CD14-positive monocyte (primary cell): ENCODE measurements at regions not wholly inside any gene's neighbourhood (a gene's known extent, or its start where the extent isn't known, plus 50 kb on each side); places are given as distances from the start of the nearest gene placed in this dataset.
"Not testable (repeated sequence)": the region's sequence is repeated elsewhere in the genome, so short reads cannot be mapped to it uniquely, and the experiment has no call there.

Experiments
- DNase-seq, 3 donors: peaks; one replicate each; pipeline ENCODE4 v3.0.0-alpha.2; 2011 to 2022
- H2AFZ ChIP-seq: 2 replicates; pipeline ENCODE4 v1.6.0; 2012; ENCODE audit warnings: mild to moderate bottlenecking, low read depth, low read length, inconsistent platforms; ENCODE audit not compliant: insufficient read depth, poor library complexity, severe bottlenecking
- H3K27ac ChIP-seq, 2 donors: 1 replicate in 1 of 2; 2 replicates in 1 of 2; pipeline ENCODE4 v1.5.1; 2012 to 2013; ENCODE audit warnings: low read length in 2 of 2, control low read depth in 1 of 2, inconsistent platforms in 1 of 2, low read depth in 1 of 2, mild to moderate bottlenecking in 1 of 2
- H3K27me3 ChIP-seq, 2 donors: one replicate each; pipeline versions ENCODE4 v1.6.0 to v1.6.1; 2011 to 2013; ENCODE audit warnings: low read length in 2 of 2; ENCODE audit not compliant: control insufficient read depth in 2 of 2, insufficient read depth in 2 of 2
- H3K36me3 ChIP-seq, 2 donors: replicated peaks in 1 of 2; 1 replicate in 1 of 2; 2 replicates in 1 of 2; pipeline versions ENCODE4 v1.5.1 to v1.6.1; 2012 to 2013; ENCODE audit warnings: low read length in 2 of 2, control low read depth in 1 of 2, inconsistent platforms in 1 of 2, mild to moderate bottlenecking in 1 of 2; ENCODE audit not compliant: insufficient read depth in 2 of 2, control insufficient read depth in 1 of 2
- H3K4me1 ChIP-seq, 2 donors: 1 replicate in 1 of 2; 2 replicates in 1 of 2; pipeline versions ENCODE4 v1.5.1 to v1.6.1; 2012 to 2013; ENCODE audit warnings: low read length in 2 of 2, control low read depth in 1 of 2, inconsistent platforms in 1 of 2, mild to moderate bottlenecking in 1 of 2, moderate library complexity in 1 of 2; ENCODE audit not compliant: insufficient read depth in 2 of 2, control insufficient read depth in 1 of 2
- H3K4me2 ChIP-seq: replicated peaks from 2 replicates; pipeline ENCODE3; 2012; ENCODE audit warnings: low read length, moderate library complexity, mild to moderate bottlenecking; ENCODE audit not compliant: poor library complexity, severe bottlenecking; ENCODE audit errors: extremely low read depth
- H3K4me3 ChIP-seq, 3 experiments: fragments of 200-600 bp in 1 of 3; sonication (generic) in 1 of 3; replicated peaks in 1 of 3; 1 replicate in 2 of 3; 2 replicates in 1 of 3; pipeline ENCODE4 v1.5.1; 2011 to 2013; ENCODE audit warnings: low read length in 3 of 3, mild to moderate bottlenecking in 3 of 3, control low read depth in 2 of 3, low read depth in 2 of 3, inconsistent platforms in 1 of 3, moderate library complexity in 1 of 3
- H3K79me2 ChIP-seq: 2 replicates; pipeline ENCODE4 v1.6.0; 2012; ENCODE audit warnings: mild to moderate bottlenecking, control low read depth, inconsistent platforms, low read length, moderate library complexity; ENCODE audit not compliant: insufficient read depth
- H3K9ac ChIP-seq: 2 replicates; pipeline ENCODE4 v1.6.0; 2017; ENCODE audit warnings: low read length, mild to moderate bottlenecking; ENCODE audit not compliant: insufficient read depth, poor library complexity, severe bottlenecking
- H3K9me3 ChIP-seq, 2 donors: replicated peaks in 1 of 2; 1 replicate in 1 of 2; 2 replicates in 1 of 2; pipeline versions ENCODE4 v1.5.1 to v1.6.1; 2012 to 2013; ENCODE audit warnings: low read length in 2 of 2, control low read depth in 1 of 2; ENCODE audit not compliant: control insufficient read depth in 1 of 2, insufficient read depth in 1 of 2
- H4K20me1 ChIP-seq: 2 replicates; pipeline ENCODE4 v1.6.0; 2012; ENCODE audit warnings: mild to moderate bottlenecking, low read length, control low read depth, moderate library complexity; ENCODE audit not compliant: insufficient read depth
- H3K27ac Mint-ChIP-seq, 7 donors: one replicate each; pipeline ENCODE4 v1.8.0; 2020; ENCODE audit warnings: mild to moderate bottlenecking in 7 of 7, mixed read lengths in 7 of 7, moderate library complexity in 6 of 7, inconsistent platforms in 2 of 7
- H3K27me3 Mint-ChIP-seq, 3 donors: one replicate each; pipeline ENCODE4 v1.8.0; 2021 to 2022; ENCODE audit warnings: low read depth in 3 of 3, mild to moderate bottlenecking in 3 of 3, mixed read lengths in 3 of 3, moderate library complexity in 3 of 3, inconsistent platforms in 1 of 3
- H3K36me3 Mint-ChIP-seq, 2 donors: one replicate each; pipeline ENCODE4 v1.8.0; 2020; ENCODE audit warnings: mixed read lengths in 2 of 2, inconsistent platforms in 1 of 2, mild to moderate bottlenecking in 1 of 2
- H3K4me1 Mint-ChIP-seq: one replicate; pipeline ENCODE4 v1.8.0; 2020; ENCODE audit warnings: mild to moderate bottlenecking, mixed read lengths
- H3K4me3 Mint-ChIP-seq, 2 donors: one replicate each; pipeline ENCODE4 v1.8.0; 2020; ENCODE audit warnings: mild to moderate bottlenecking in 2 of 2, mixed read lengths in 2 of 2, moderate library complexity in 1 of 2
- H3K9me3 Mint-ChIP-seq, 7 donors: one replicate each; pipeline ENCODE4 v1.8.0; 2020 to 2022; ENCODE audit warnings: mixed read lengths in 7 of 7, mild to moderate bottlenecking in 6 of 7, moderate library complexity in 6 of 7, inconsistent platforms in 2 of 7
- WGBS: methylation state at CpG from one replicate; pipeline ENCODE4 v1.1.5; 2013; ENCODE audit warnings: missing lambda C conversion rate; ENCODE audit not compliant: insufficient coverage; 5-methylcytosine and 5-hydroxymethylcytosine counted together
- intact Hi-C, 2 donors: fragments of 100-400 bp; cut with micrococcal nuclease; formaldehyde crosslinking; loops; one replicate each; pipeline versions ENCODE4 v1.15.0 to v1.15.1; 2023
- TF ChIP-seq, protein P1 (sequence below): fragments of 200-600 bp; IDR thresholded peaks from one replicate; pipeline ENCODE4 v1.8.0; 2022; ENCODE audit warnings: antibody characterized with exemption, mild to moderate bottlenecking

DNA sequence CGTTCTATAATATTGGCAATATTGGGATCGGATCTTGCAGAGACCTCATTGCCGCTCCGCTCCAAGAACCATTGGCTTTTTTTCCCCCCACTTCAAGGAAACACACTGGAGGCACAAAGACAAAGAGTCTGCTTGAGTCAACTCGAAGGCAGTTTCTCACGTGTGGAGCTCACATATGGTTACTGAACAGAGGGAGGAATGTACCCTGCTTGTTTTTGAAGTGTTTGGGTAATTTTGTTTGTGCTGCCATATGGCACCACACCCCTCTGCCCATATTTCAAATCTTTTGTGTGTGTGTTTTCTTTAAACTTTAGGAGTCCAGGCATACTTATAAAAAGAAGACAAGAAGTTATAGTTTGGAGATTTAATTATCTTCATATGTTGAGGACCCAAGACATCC lies 595.9 kb downstream of the DTWD2 start:
- H3K27ac ChIP-seq, result no peak overlapping the region
- no peak overlapping the region for H3K9ac ChIP-seq
- H2AFZ ChIP-seq, result no peak overlapping the region
- Mint-ChIP-seq H3K27ac (no peak overlapping the region), H3K27me3 (no peaks in the 10 kb centered on the region), H3K4me3 (no peak overlapping the region), H3K36me3 (no peaks in the 10 kb centered on the region), H3K4me1 (no peaks in the 10 kb centered on the region), H3K9me3 (peaks cover 0 to 10% (median 3%) of the 10 kb centered on the region in 7 donors)
- no peak overlapping the region for H3K4me2 ChIP-seq
- H3K27me3 ChIP-seq, result no peaks in the 10 kb centered on the region
- DNase-seq, result no peak
- no peaks in the 10 kb centered on the region for H3K36me3 ChIP-seq
- no peaks in the 10 kb centered on the region for H4K20me1 ChIP-seq
- no peak overlapping the region for H3K4me3 ChIP-seq
- H3K79me2 ChIP-seq, result no peaks in the 10 kb centered on the region
- no peaks in the 10 kb centered on the region for H3K4me1 ChIP-seq
- no CpG with 5 or more reads among the region's 6 CpGs for whole genome bisulfite sequencing
- intact Hi-C loops, result no loop called here
- H3K9me3 ChIP-seq, result peaks cover 0 to 5% of the 10 kb centered on the region in 2 donors
- TF ChIP-seq, protein P1, sequence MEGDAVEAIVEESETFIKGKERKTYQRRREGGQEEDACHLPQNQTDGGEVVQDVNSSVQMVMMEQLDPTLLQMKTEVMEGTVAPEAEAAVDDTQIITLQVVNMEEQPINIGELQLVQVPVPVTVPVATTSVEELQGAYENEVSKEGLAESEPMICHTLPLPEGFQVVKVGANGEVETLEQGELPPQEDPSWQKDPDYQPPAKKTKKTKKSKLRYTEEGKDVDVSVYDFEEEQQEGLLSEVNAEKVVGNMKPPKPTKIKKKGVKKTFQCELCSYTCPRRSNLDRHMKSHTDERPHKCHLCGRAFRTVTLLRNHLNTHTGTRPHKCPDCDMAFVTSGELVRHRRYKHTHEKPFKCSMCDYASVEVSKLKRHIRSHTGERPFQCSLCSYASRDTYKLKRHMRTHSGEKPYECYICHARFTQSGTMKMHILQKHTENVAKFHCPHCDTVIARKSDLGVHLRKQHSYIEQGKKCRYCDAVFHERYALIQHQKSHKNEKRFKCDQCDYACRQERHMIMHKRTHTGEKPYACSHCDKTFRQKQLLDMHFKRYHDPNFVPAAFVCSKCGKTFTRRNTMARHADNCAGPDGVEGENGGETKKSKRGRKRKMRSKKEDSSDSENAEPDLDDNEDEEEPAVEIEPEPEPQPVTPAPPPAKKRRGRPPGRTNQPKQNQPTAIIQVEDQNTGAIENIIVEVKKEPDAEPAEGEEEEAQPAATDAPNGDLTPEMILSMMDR, result no peak

DNA sequence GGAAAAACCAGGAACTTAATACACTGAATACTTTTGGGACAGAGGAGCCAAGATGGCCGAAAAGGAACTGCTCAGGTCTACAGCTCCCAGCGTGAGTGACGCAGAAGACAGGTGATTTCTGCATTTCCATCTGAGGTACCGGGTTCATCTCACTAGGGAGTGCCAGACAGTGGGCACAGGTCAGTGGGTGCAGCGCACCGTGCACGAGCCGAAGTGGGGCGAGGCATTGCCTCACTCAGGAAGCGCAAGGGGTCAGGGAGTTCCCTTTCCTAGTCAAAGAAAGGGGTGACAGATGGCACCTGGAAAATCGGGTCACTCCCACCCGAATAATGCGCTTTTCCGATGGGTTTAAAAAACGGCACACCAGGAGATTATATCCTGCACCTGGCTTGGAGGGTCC lies 605.4 kb downstream of the DTWD2 start:
- H3K4me2 ChIP-seq, H3K79me2 ChIP-seq, DNase-seq, intact Hi-C loops, H3K4me1 ChIP-seq, H3K36me3 ChIP-seq, H3K36me3 Mint-ChIP-seq, H3K27ac Mint-ChIP-seq, H4K20me1 ChIP-seq, H2AFZ ChIP-seq, H3K4me3 ChIP-seq, H3K27ac ChIP-seq, H3K27me3 ChIP-seq, H3K4me3 Mint-ChIP-seq, H3K27me3 Mint-ChIP-seq, H3K4me1 Mint-ChIP-seq, H3K9ac ChIP-seq: not testable (repeated sequence)
- WGBS, result 86% methylated on average over 5 of the region's 15 CpGs
- H3K9me3 Mint-ChIP-seq, result peaks cover 11 to 19% (median 15%) of the 10 kb centered on the region in 7 donors
- peaks cover 0 to 13% of the 10 kb centered on the region in 2 donors for H3K9me3 ChIP-seq
